Renal cortex interstitium (tissue), 11 donors: ENCODE measurements at regions not wholly inside any gene's neighbourhood (a gene's known extent, or its start where the extent isn't known, plus 50 kb on each side); places are given as distances from the start of the nearest gene placed in this dataset.
"Not testable (repeated sequence)": the region's sequence is repeated elsewhere in the genome, so short reads cannot be mapped to it uniquely, and the experiment has no call there.

Experiments used
- DNase-seq, 11 donors: peaks; one replicate each; pipeline ENCODE4 v3.0.0-alpha.2; 2013; ENCODE audit warnings: low read depth in 9 of 11, low spot score in 4 of 11; ENCODE audit errors: extremely low read depth in 1 of 11

- DNase-seq: no peak
Measured at GRCh38 chr12:67545298-67545697, 103.2 kb upstream of the DYRK2 start.

GRCh38 chr12:67546746-67547145 is 101.8 kb upstream of the DYRK2 start:
- DNase-seq: no peak

- not testable (repeated sequence) for DNase-seq
Measured at GRCh38 chr12:67555075-67555717, 93.3 kb upstream of the DYRK2 start.

GRCh38 chr12:67558775-67559174 is 89.8 kb upstream of the DYRK2 start:
- DNase-seq: no peak

- DNase-seq: no peak
Measured at GRCh38 chr12:67559751-67560150, 88.8 kb upstream of the DYRK2 start.

DNA sequence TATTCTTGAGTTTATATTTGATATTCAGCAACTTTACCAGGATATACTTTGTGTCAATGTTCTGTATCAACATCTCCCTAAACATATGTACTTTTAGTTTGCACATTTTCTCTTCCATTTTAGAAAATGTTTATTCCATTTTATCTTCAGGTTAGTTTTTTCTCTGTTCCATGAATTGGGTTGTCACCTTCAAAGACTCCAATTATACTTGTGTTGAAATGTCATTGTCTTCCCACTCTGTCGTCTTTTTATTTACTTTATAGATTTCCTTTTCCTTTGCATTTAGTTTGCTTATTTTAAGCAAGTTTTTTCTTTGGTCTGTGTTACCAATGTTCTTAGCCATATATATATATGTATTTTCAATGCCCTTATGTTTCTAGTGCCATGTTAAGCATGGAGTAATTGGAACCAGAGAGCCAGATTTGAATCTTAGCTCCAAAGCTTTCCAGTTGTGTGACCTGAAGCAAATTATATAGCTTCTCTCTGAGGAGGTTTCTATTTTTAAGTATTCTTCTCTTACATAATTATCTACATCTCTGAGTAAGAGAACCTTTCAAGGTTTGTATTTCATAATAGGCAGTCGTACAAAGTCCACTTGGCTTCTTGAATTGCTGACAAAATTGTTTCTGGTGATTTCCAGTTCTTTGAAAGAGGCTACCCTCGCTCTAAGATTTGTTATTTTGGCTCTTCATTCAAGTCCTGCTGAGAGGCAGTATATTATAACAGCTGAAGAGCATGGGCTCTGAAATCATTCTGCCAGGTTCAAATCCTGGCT is 85.8 kb upstream of the DYRK2 start:
- DNase-seq: no peak

DNA sequence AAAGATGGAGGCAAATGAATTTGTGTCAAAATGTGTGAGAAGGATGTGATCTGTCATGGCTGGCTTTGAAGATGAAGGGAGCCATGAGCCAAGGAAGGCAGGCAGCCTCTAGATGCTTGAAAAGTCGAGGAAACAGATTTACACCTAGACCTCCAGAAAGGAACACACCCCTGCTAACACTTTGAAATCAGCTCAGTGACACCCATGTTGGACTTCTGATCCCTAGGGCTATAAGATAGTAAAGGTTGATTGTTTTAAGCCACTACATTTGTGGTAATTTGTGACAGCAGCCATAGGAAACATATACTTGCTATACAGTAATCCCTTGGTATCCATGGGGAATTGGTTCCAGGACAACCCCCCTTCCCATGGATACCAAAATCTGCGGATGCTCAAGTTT is 80.5 kb upstream of the DYRK2 start:
- DNase-seq: no peak

DNA sequence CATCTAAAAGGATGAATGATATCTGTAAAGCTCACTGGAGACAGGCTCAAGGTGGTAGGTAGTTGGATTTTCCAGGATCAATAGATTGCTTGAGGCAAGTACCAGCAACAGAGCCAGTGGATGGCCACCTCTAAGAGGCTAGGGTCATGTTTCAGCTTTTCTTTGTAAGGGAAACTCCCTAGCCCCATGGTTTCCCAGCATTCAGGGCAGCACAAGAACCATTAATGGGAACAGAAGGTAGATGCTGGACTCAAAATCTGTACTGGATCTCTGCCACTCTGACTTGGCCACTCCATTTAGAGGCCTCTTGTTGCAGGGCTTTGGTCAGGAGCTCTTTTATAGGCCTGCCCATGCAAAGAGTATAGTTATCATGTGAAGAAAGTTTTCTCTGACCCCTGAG is 76.1 kb upstream of the DYRK2 start:
- DNase-seq: no peak

DNA sequence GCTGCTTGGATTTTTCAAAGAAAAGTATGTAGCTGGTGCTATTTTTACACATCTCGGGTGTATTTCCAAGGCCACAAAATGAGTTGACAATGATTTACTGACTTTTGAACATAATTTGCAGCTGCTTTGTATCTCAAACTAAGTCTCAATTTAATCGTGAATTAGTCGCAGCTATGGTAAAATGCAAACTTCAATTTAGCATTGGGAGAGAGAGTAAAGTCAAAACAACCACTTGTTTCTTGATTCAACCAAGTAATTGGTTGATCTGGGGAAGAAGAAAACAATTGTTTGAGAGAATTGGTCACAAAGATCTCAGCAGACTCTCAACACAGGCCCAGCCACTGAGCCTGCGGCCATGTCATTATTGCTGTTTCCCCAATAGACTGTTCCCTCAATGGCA is 75.0 kb upstream of the DYRK2 start:
- no peak for DNase-seq

DNA sequence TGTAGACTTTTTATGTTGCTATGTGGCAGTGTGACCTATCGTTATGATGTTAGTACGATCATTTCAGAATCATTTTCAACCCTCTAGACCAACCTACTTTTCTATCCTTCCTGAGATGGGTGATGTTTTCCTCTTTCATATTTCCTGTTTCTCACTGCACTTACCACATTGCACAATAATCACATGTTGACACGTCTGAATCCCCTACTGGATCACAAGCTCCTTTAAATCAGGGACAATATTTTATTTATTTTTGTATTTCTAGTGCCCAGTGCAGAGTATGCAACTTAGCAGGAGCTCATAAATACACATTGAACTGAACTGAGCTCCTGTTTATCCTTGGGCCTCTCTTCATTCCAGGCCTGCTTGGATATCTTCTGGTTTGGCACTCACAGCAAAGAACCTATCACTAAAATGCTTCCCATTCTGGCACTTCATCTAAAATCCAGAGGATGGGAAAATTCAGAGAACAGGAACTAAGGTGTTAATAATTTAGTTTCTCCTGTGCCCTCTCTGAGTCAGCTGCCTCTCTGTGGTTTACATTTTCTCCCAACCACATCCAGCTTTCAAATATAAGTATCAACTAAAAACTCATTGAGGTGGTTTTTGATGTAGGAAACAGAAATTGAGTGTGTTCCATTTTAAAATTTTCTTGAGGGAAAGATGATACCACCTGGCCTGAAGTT is 69.4 kb upstream of the DYRK2 start:
- no peak for DNase-seq

GRCh38 chr12:67579662-67580003 is 68.9 kb upstream of the DYRK2 start:
- no peak for DNase-seq

- DNase-seq: no peak
Measured at GRCh38 chr12:67582238-67582834, 66.2 kb upstream of the DYRK2 start.

- DNase-seq: no peak
Measured at GRCh38 chr12:67582844-67583243, 65.7 kb upstream of the DYRK2 start.

DNA sequence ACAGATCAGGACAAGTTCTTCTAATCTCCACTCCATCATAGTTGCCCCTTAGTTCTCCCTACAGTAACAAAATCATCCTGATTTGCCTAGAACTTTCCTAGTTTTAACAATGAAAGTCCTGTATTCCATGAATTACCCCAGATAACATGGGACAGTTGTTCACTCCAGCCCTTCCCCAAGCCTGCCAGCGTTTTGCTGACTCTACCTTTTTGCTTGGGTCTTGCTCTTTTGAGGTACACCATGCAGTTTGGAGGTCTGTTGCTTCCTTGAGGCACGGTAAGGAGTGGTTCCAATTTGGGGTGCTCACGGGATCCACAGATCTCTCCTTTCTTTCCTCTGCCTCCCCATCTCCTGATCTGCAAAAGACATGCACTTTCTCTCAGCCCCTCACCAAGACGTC is 61.6 kb upstream of the DYRK2 start:
- no peak for DNase-seq

GRCh38 chr12:67589078-67589477 is 59.5 kb upstream of the DYRK2 start:
- no peak for DNase-seq

GRCh38 chr12:67590149-67590790 is 58.3 kb upstream of the DYRK2 start:
- DNase-seq: no peak

DNA sequence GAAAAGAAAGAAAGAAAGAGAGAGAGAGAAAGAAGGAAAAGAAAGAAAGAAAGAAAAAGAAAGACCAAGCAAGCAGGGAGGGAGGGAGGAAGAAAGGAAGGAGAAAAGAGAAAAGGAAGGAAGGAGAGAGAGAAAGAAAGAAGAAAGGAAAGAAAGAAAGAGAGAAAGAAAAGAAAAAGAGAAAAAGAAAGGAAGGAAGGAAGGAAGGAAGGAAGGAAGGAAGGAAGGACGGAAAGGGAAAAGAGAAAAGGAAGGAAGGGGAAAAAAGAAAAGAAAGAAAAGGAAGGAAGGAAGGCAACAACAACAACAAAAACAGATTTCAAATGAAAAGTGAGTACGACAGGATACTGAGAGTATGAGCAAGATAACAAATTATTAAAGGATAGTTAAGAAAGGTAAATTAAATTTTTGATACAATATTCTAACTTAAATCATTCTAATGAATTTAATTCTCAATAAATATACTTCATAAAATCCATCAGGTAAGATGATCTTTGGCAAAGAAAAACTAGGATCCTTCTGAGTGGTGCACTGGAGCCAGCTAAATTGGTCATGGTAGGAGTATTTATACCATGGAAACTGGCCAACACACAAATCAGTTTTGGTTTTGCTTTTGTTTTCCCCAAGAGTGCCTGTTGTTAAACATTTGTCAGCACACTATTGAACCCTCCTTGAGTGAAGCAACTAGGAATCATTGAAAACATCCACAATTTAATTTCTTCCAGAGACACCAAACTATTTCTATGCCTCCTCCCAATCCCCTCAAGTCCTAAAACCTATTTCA is 56.1 kb upstream of the DYRK2 start:
- peak in 7 of 11 donors; percentile 9 to 28 (median 13) for DNase-seq

DNA sequence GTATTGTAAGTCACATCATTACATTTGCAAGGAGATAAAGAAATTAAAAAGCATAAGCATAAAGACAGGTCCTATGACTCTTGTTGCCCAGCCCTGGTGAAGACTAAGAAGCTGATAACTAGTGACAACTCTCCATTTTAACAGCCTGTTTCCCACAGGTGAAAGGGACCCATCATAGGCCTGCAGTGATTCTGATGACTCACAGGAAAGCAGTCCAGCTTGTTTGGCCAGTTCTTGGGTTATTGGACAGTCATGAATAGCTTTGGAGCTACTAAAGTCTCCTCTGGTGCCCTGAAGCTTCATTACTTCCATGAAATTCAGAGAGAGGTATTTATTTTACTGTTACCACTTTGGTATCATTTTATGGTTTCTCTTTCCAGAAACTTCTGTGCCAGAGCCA is 55.5 kb upstream of the DYRK2 start:
- peak in 7 of 11 donors; percentile 5 to 57 (median 15) for DNase-seq
